HepG2 (cell line): ENCODE measurements at regions not wholly inside any gene's neighbourhood (a gene's known extent, or its start where the extent isn't known, plus 50 kb on each side); places are given as distances from the start of the nearest gene placed in this dataset.
A peak's percentile ranks its signal among the peaks of the same experiment; 100 is the strongest.

Experiments used
- CHD2 ChIP-seq: IDR thresholded peaks from 2 replicates; pipeline ENCODE4 v1.6.1; 2011; ENCODE audit warnings: low read depth, low read length, improper control_type of control experiment
- FOXA3 ChIP-seq: IDR thresholded peaks from 2 replicates; pipeline ENCODE4 v1.6.1; 2016; ENCODE audit warnings: missing genetic modification reagents, missing compliant biosample characterization
- HMGA1 ChIP-seq: sonication (generic); formaldehyde crosslinking; conservative IDR thresholded peaks from 2 replicates; pipeline ENCODE4 v1.4.0; 2020; ENCODE audit warnings: missing genetic modification reagents
- HNF1B ChIP-seq: sonication (generic); formaldehyde crosslinking; IDR thresholded peaks from 2 replicates; pipeline ENCODE4 v1.5.1; 2020; ENCODE audit warnings: mild to moderate bottlenecking, moderate library complexity, missing genetic modification reagents
- HOMEZ ChIP-seq: IDR thresholded peaks from 2 replicates; pipeline ENCODE4 v1.6.1; 2016; ENCODE audit warnings: low read depth
- HOXA5 ChIP-seq: sonication (generic); formaldehyde crosslinking; IDR thresholded peaks from 2 replicates; pipeline ENCODE4 v1.4.0; 2020; ENCODE audit warnings: missing genetic modification reagents
- JARID2 ChIP-seq: sonication (generic); formaldehyde crosslinking; IDR thresholded peaks from 2 replicates; pipeline ENCODE4 v1.8.1; 2023; ENCODE audit warnings: missing genetic modification reagents, inconsistent platforms; ENCODE audit not compliant: insufficient replicate concordance
- MLLT10 ChIP-seq: sonication (generic); formaldehyde crosslinking; IDR thresholded peaks from 2 replicates; pipeline ENCODE4 v1.4.0; 2020; ENCODE audit warnings: missing genetic modification reagents
- MLX ChIP-seq: IDR thresholded peaks from 2 replicates; pipeline ENCODE4 v1.6.1; 2016
- SCMH1 ChIP-seq: sonication (generic); formaldehyde crosslinking; IDR thresholded peaks from 2 replicates; pipeline ENCODE4 v1.9.0; 2021; ENCODE audit warnings: missing genetic modification reagents, mild to moderate bottlenecking, borderline replicate concordance
- ZBTB20 ChIP-seq: sonication (generic); formaldehyde crosslinking; IDR thresholded peaks from 2 replicates; pipeline ENCODE4 v1.8.1; 2023; ENCODE audit warnings: missing genetic modification reagents, low read depth, mild to moderate bottlenecking, borderline replicate concordance
- ZBTB21 ChIP-seq: sonication (generic); formaldehyde crosslinking; IDR thresholded peaks from 2 replicates; pipeline ENCODE4 v1.4.0; 2020; ENCODE audit warnings: missing genetic modification reagents
- ZNF24 ChIP-seq: fragments of 450-650 bp; IDR thresholded peaks from 2 replicates; pipeline ENCODE4 v1.6.1; 2017; ENCODE audit warnings: antibody characterized with exemption, mild to moderate bottlenecking
- ZNF251 ChIP-seq: sonication (generic); formaldehyde crosslinking; IDR thresholded peaks from 2 replicates; pipeline ENCODE4 v1.9.0; 2021; ENCODE audit warnings: mild to moderate bottlenecking, missing genetic modification reagents
- ZNF292 ChIP-seq: sonication (generic); formaldehyde crosslinking; IDR thresholded peaks from 2 replicates; pipeline ENCODE4 v1.8.1; 2022; ENCODE audit warnings: mild to moderate bottlenecking, low read depth, missing genetic modification reagents, borderline replicate concordance
- ZNF33B ChIP-seq: sonication (generic); formaldehyde crosslinking; IDR thresholded peaks from 2 replicates; pipeline ENCODE4 v1.5.1; 2020; ENCODE audit warnings: mild to moderate bottlenecking, missing genetic modification reagents
- ZNF549 ChIP-seq: sonication (generic); formaldehyde crosslinking; IDR thresholded peaks from 2 replicates; pipeline ENCODE4 v1.5.0; 2020; ENCODE audit warnings: missing genetic modification reagents
- ZNF557 ChIP-seq: sonication (generic); formaldehyde crosslinking; IDR thresholded peaks from 2 replicates; pipeline ENCODE4 v1.4.0; 2020; ENCODE audit warnings: missing genetic modification reagents
- ZNF616 ChIP-seq: sonication (generic); formaldehyde crosslinking; IDR thresholded peaks from 2 replicates; pipeline ENCODE4 v1.5.0; 2020; ENCODE audit warnings: low read depth, mild to moderate bottlenecking, missing genetic modification reagents
- ZNF670 ChIP-seq: sonication (generic); formaldehyde crosslinking; IDR thresholded peaks from 2 replicates; pipeline ENCODE4 v1.8.0; 2022; ENCODE audit warnings: mild to moderate bottlenecking, missing genetic modification reagents, borderline replicate concordance
- ZNF720 ChIP-seq: sonication (generic); formaldehyde crosslinking; IDR thresholded peaks from 2 replicates; pipeline ENCODE4 v1.4.0; 2020; ENCODE audit warnings: missing genetic modification reagents
- ZNF747 ChIP-seq: sonication (generic); formaldehyde crosslinking; IDR thresholded peaks from 2 replicates; pipeline ENCODE4 v1.8.1; 2023; ENCODE audit warnings: missing genetic modification reagents, mild to moderate bottlenecking, borderline replicate concordance
- ZNF878 ChIP-seq: sonication (generic); formaldehyde crosslinking; IDR thresholded peaks from 2 replicates; pipeline ENCODE4 v1.8.1; 2023; ENCODE audit warnings: mild to moderate bottlenecking, missing genetic modification reagents, moderate library complexity
- ZSCAN25 ChIP-seq: sonication (generic); formaldehyde crosslinking; IDR thresholded peaks from 2 replicates; pipeline ENCODE4 v1.8.0; 2022; ENCODE audit warnings: mild to moderate bottlenecking, missing genetic modification reagents
- ZUFSP ChIP-seq: sonication (generic); formaldehyde crosslinking; IDR thresholded peaks from 2 replicates; pipeline ENCODE4 v1.9.0; 2021; ENCODE audit warnings: missing genetic modification reagents, mild to moderate bottlenecking, borderline replicate concordance

GRCh38 chr6:21451546-21452013 lies 142.0 kb upstream of the SOX4 start (continued):
- TF ChIP-seq ZSCAN25 (CRISPR knock-in tag): no peak
- peak; percentile 98 for TF ChIP-seq FOXA3 (CRISPR knock-in tag)
- peak; percentile 86; the same call in 1 of the 2 replicates for TF ChIP-seq HOMEZ (CRISPR knock-in tag)
- TF ChIP-seq ZNF292 (CRISPR knock-in tag): no peak
- TF ChIP-seq HNF1B: no peak; the same call in 1 of the 2 replicates
- no peak for TF ChIP-seq ZNF720 (CRISPR knock-in tag)
- no peak for TF ChIP-seq JARID2
- TF ChIP-seq HOXA5: no peak; the same call in 1 of the 2 replicates
- no peak for TF ChIP-seq ZUFSP
- no peak for TF ChIP-seq MLLT10 (CRISPR knock-in tag)
- no peak for TF ChIP-seq SCMH1 (CRISPR knock-in tag)
- no peak for TF ChIP-seq ZNF33B (CRISPR knock-in tag)
- TF ChIP-seq MLX: peak; percentile 62
- TF ChIP-seq ZBTB20 (CRISPR knock-in tag): no peak; the same call in 1 of the 2 replicates
- TF ChIP-seq ZNF557 (CRISPR knock-in tag): no peak
- no peak for TF ChIP-seq ZNF747
- TF ChIP-seq HMGA1 (CRISPR knock-in tag): no peak
- no peak for TF ChIP-seq ZNF251 (CRISPR knock-in tag)
- no peak for TF ChIP-seq CHD2
- no peak for TF ChIP-seq ZNF616 (CRISPR knock-in tag)
- no peak for TF ChIP-seq ZNF24
- TF ChIP-seq ZNF878 (CRISPR knock-in tag): no peak; the same call in 1 of the 2 replicates
- TF ChIP-seq ZNF670 (CRISPR knock-in tag): no peak
- TF ChIP-seq ZNF549 (CRISPR knock-in tag): no peak
- no peak for TF ChIP-seq ZBTB21
